WTC11 (cell line): ENCODE measurements at regions not wholly inside any gene's neighbourhood (a gene's known extent, or its start where the extent isn't known, plus 50 kb on each side); places are given as distances from the start of the nearest gene placed in this dataset.

Experiments used
- ATAC-seq: fragments of 200-7000 bp; cut with Tn5 transposase; 2 replicates; pipeline ENCODE4 v1.10.0; 2021; ENCODE audit warnings: mild to moderate bottlenecking, moderate library complexity
- CTCF ChIA-PET: fragments of 300-600 bp; sonication (Branson Sonifier 250); formaldehyde crosslinking; loops from one replicate; lab custom pipeline; 2021; ENCODE audit warnings: antibody characterized with exemption; lab: Charles Lee
- POLR2A ChIA-PET: fragments of 350-600 bp; sonication (Branson Sonifier 250); formaldehyde crosslinking; loops from one replicate; lab custom pipeline; 2021; ENCODE audit warnings: antibody characterized with exemption; lab: Charles Lee
- DNase-seq: peaks from one replicate; pipeline ENCODE4 v3.0.0; 2021; ENCODE audit warnings: low spot score
- H3K27ac Mint-ChIP-seq: 2 replicates; pipeline ENCODE4 v1.8.0; 2021; ENCODE audit warnings: mixed read lengths
- H3K27me3 Mint-ChIP-seq: 2 replicates; pipeline ENCODE4 v1.8.0; 2021; ENCODE audit warnings: low read depth, mild to moderate bottlenecking, moderate library complexity, mixed read lengths
- H3K36me3 Mint-ChIP-seq: 2 replicates; pipeline ENCODE4 v1.8.0; 2021; ENCODE audit warnings: mixed read lengths
- H3K4me1 Mint-ChIP-seq: 2 replicates; pipeline ENCODE4 v1.8.0; 2022; ENCODE audit warnings: mixed read lengths
- H3K4me3 Mint-ChIP-seq: 2 replicates; pipeline ENCODE4 v1.8.0; 2021; ENCODE audit warnings: mild to moderate bottlenecking, moderate library complexity, mixed read lengths
- H3K9me3 Mint-ChIP-seq: 2 replicates; pipeline ENCODE4 v1.8.0; 2021; ENCODE audit warnings: mixed read lengths
- AFF4 ChIP-seq: sonication (generic); formaldehyde crosslinking; IDR thresholded peaks from 2 replicates; pipeline ENCODE4 v1.8.1; 2023; ENCODE audit warnings: mild to moderate bottlenecking, missing genetic modification reagents, borderline replicate concordance
- CBFB ChIP-seq: sonication (generic); formaldehyde crosslinking; IDR thresholded peaks from 2 replicates; pipeline ENCODE4 v1.8.1; 2022; ENCODE audit warnings: mild to moderate bottlenecking, low read depth, missing genetic modification reagents
- ETV6 ChIP-seq: sonication (generic); formaldehyde crosslinking; IDR thresholded peaks from 2 replicates; pipeline ENCODE4 v1.8.1; 2022; ENCODE audit warnings: mild to moderate bottlenecking, missing genetic modification reagents
- FOXJ3 ChIP-seq: sonication (generic); formaldehyde crosslinking; IDR thresholded peaks from 2 replicates; pipeline ENCODE4 v1.9.0; 2021; ENCODE audit warnings: missing genetic modification reagents, mild to moderate bottlenecking, borderline replicate concordance
- FOXP4 ChIP-seq: sonication (generic); formaldehyde crosslinking; IDR thresholded peaks from 2 replicates; pipeline ENCODE4 v1.8.0; 2022; ENCODE audit warnings: mild to moderate bottlenecking, missing genetic modification reagents
- JUN ChIP-seq: sonication (generic); formaldehyde crosslinking; IDR thresholded peaks from 2 replicates; pipeline ENCODE4 v1.8.0; 2023; ENCODE audit warnings: mild to moderate bottlenecking, missing genetic modification reagents
- MXD4 ChIP-seq: fragments of 250-450 bp; sonication (Bioruptor Pico); IDR thresholded peaks from 2 replicates; pipeline ENCODE4 v1.8.0; 2021; ENCODE audit warnings: mild to moderate bottlenecking, moderate library complexity, borderline replicate concordance
- NFE2L1 ChIP-seq: sonication (generic); formaldehyde crosslinking; IDR thresholded peaks from 2 replicates; pipeline ENCODE4 v1.8.1; 2023; ENCODE audit warnings: missing genetic modification reagents
- NR3C1 ChIP-seq: sonication (generic); formaldehyde crosslinking; conservative IDR thresholded peaks from 2 replicates; pipeline ENCODE4 v1.8.1; 2023; ENCODE audit warnings: low read depth, mild to moderate bottlenecking, missing genetic modification reagents
- PRDM15 ChIP-seq: sonication (generic); formaldehyde crosslinking; IDR thresholded peaks from 2 replicates; pipeline ENCODE4 v1.8.0; 2022; ENCODE audit warnings: missing genetic modification reagents
- RORB ChIP-seq: fragments of 250-450 bp; sonication (Bioruptor Pico); IDR thresholded peaks from 2 replicates; pipeline ENCODE4 v1.9.0; 2021; ENCODE audit warnings: mild to moderate bottlenecking
- SP1 ChIP-seq: sonication (generic); formaldehyde crosslinking; conservative IDR thresholded peaks from 2 replicates; pipeline ENCODE4 v1.8.1; 2022; ENCODE audit warnings: missing genetic modification reagents
- TCF7 ChIP-seq: sonication (generic); formaldehyde crosslinking; IDR thresholded peaks from 2 replicates; pipeline ENCODE4 v1.8.0; 2022; ENCODE audit warnings: mild to moderate bottlenecking, low read depth, missing genetic modification reagents, moderate library complexity
- TEAD4 ChIP-seq: sonication (generic); formaldehyde crosslinking; IDR thresholded peaks from 2 replicates; pipeline ENCODE4 v1.8.0; 2022; ENCODE audit warnings: mild to moderate bottlenecking, missing genetic modification reagents
- ZBTB21 ChIP-seq: sonication (generic); formaldehyde crosslinking; IDR thresholded peaks from 2 replicates; pipeline ENCODE4 v1.8.1; 2023; ENCODE audit warnings: mild to moderate bottlenecking, missing genetic modification reagents, borderline replicate concordance
- ZNF219 ChIP-seq: sonication (generic); formaldehyde crosslinking; IDR thresholded peaks from 2 replicates; pipeline ENCODE4 v1.8.0; 2023; ENCODE audit warnings: missing genetic modification reagents, mild to moderate bottlenecking, borderline replicate concordance
- ZNF396 ChIP-seq: fragments of 250-450 bp; sonication (Bioruptor Pico); IDR thresholded peaks from 2 replicates; pipeline ENCODE4 v1.8.0; 2021; ENCODE audit warnings: mild to moderate bottlenecking, moderate library complexity, borderline replicate concordance
- ZNF423 ChIP-seq: fragments of 250-450 bp; sonication (Bioruptor Pico); IDR thresholded peaks from 2 replicates; pipeline ENCODE4 v2.1.2; 2022; ENCODE audit warnings: mild to moderate bottlenecking, moderate library complexity
- ZNF671 ChIP-seq: fragments of 250-450 bp; sonication (Bioruptor Pico); IDR thresholded peaks from 2 replicates; pipeline ENCODE4 v1.8.0; 2021; ENCODE audit warnings: mild to moderate bottlenecking
- TF ChIP-seq, protein P1 (sequence below): sonication (generic); formaldehyde crosslinking; conservative IDR thresholded peaks from 2 replicates; pipeline ENCODE4 v1.8.1; 2022; ENCODE audit warnings: mild to moderate bottlenecking, missing genetic modification reagents
- TF ChIP-seq, protein P2 (sequence below): sonication (generic); formaldehyde crosslinking; IDR thresholded peaks from 2 replicates; pipeline ENCODE4 v1.8.0; 2022; ENCODE audit warnings: mild to moderate bottlenecking, missing genetic modification reagents
- TF ChIP-seq, protein P3 (sequence below): fragments of 250-450 bp; sonication (Bioruptor Pico); IDR thresholded peaks from 2 replicates; pipeline ENCODE4 v1.9.0; 2021; ENCODE audit warnings: mild to moderate bottlenecking
- TF ChIP-seq, protein P4 (sequence below): sonication (generic); formaldehyde crosslinking; IDR thresholded peaks from 2 replicates; pipeline ENCODE4 v1.8.1; 2022; ENCODE audit warnings: mild to moderate bottlenecking, moderate library complexity, missing genetic modification reagents

GRCh38 chr6:155580904-155581303 lies 125.3 kb upstream of the NOX3 start:
- ChIA-PET POLR2A (no interaction called here), CTCF (no interaction called here)
- ATAC-seq (no peak), DNase-seq (no peak)
- H3K27ac Mint-ChIP-seq = no peak overlapping the region
- H3K27me3 Mint-ChIP-seq = no peaks in the 10 kb centered on the region
- peaks cover 5% of the 10 kb centered on the region for H3K4me1 Mint-ChIP-seq
- no peak overlapping the region for H3K4me3 Mint-ChIP-seq
- H3K36me3 Mint-ChIP-seq = no peaks in the 10 kb centered on the region
- TF ChIP-seq RORB (CRISPR knock-in tag) (no peak), NFE2L1 (CRISPR knock-in tag) (no peak), NR3C1 (no peak), ZNF671 (no peak), TEAD4 (CRISPR knock-in tag) (no peak), ETV6 (no peak), ZNF396 (CRISPR knock-in tag) (no peak)
- TF ChIP-seq, protein P1, sequence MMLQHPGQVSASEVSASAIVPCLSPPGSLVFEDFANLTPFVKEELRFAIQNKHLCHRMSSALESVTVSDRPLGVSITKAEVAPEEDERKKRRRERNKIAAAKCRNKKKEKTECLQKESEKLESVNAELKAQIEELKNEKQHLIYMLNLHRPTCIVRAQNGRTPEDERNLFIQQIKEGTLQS (CRISPR knock-in tag) = no peak
- TF ChIP-seq, protein P2, sequence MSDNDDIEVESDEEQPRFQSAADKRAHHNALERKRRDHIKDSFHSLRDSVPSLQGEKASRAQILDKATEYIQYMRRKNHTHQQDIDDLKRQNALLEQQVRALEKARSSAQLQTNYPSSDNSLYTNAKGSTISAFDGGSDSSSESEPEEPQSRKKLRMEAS (CRISPR knock-in tag) = no peak
- TF ChIP-seq, protein P3, sequence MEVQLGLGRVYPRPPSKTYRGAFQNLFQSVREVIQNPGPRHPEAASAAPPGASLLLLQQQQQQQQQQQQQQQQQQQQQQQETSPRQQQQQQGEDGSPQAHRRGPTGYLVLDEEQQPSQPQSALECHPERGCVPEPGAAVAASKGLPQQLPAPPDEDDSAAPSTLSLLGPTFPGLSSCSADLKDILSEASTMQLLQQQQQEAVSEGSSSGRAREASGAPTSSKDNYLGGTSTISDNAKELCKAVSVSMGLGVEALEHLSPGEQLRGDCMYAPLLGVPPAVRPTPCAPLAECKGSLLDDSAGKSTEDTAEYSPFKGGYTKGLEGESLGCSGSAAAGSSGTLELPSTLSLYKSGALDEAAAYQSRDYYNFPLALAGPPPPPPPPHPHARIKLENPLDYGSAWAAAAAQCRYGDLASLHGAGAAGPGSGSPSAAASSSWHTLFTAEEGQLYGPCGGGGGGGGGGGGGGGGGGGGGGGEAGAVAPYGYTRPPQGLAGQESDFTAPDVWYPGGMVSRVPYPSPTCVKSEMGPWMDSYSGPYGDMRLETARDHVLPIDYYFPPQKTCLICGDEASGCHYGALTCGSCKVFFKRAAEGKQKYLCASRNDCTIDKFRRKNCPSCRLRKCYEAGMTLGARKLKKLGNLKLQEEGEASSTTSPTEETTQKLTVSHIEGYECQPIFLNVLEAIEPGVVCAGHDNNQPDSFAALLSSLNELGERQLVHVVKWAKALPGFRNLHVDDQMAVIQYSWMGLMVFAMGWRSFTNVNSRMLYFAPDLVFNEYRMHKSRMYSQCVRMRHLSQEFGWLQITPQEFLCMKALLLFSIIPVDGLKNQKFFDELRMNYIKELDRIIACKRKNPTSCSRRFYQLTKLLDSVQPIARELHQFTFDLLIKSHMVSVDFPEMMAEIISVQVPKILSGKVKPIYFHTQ (CRISPR knock-in tag) = no peak
- TF ChIP-seq, all 79 proteins: peak for 0
- H3K9me3 Mint-ChIP-seq = peaks cover 22% of the 10 kb centered on the region

DNA sequence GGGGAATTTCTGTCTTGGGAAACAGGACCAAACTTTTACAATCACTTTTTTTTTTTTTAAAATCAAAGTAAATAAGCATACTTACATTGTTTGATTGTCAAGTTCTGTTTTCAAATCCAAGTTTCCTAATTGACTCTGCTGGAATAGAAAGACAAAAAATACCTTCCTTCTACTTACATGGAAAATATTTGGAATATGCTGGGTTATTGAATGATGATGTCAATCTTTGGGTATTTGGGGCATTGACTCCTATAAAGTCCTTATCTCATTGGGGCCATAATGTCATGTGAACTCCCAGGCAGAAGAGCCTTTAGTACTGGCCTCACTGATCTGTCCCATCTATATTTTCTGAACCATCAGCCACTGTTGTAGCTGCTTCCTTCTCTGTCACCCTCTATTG lies 122.6 kb upstream of the NOX3 start:
- DNase-seq (no peak), ATAC-seq (no peak)
- H3K27me3 Mint-ChIP-seq = no peaks in the 10 kb centered on the region
- POLR2A ChIA-PET = no interaction called here
- H3K36me3 Mint-ChIP-seq = no peaks in the 10 kb centered on the region
- H3K27ac Mint-ChIP-seq = no peak overlapping the region
- H3K4me1 Mint-ChIP-seq = no peaks in the 10 kb centered on the region
- CTCF ChIA-PET = no interaction called here
- H3K9me3 Mint-ChIP-seq = peaks cover 8% of the 10 kb centered on the region; the same call in 1 of the 2 replicates
- H3K4me3 Mint-ChIP-seq = no peak overlapping the region
- TF ChIP-seq AFF4 (CRISPR knock-in tag) (no peak), MXD4 (CRISPR knock-in tag) (no peak), CBFB (CRISPR knock-in tag) (no peak), SP1 (CRISPR knock-in tag) (no peak), ETV6 (no peak), PRDM15 (CRISPR knock-in tag) (no peak), ZNF219 (CRISPR knock-in tag) (no peak), FOXP4 (CRISPR knock-in tag) (no peak), FOXJ3 (no peak), JUN (CRISPR knock-in tag) (no peak), TCF7 (no peak), ZBTB21 (CRISPR knock-in tag) (no peak), ZNF423 (CRISPR knock-in tag) (no peak), NFE2L1 (CRISPR knock-in tag) (no peak)
- TF ChIP-seq, protein P2 (CRISPR knock-in tag) = no peak
- TF ChIP-seq, protein P4, sequence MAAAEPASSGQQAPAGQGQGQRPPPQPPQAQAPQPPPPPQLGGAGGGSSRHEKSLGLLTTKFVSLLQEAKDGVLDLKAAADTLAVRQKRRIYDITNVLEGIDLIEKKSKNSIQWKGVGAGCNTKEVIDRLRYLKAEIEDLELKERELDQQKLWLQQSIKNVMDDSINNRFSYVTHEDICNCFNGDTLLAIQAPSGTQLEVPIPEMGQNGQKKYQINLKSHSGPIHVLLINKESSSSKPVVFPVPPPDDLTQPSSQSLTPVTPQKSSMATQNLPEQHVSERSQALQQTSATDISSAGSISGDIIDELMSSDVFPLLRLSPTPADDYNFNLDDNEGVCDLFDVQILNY (CRISPR knock-in tag) = no peak
